ENCODE measurements at regions not wholly inside any gene's neighbourhood (a gene's known extent, or its start where the extent isn't known, plus 50 kb on each side); places are given as distances from the start of the nearest gene placed in this dataset.

GRCh38 chr5:159467666-159468065 lies 137.4 kb upstream of the IL12B start:
- TF ChIP-seq CTCF (IDR thresholded peaks at IDR 0.05) = no peak
- TF ChIP-seq POLR2A (IDR thresholded peaks at IDR 0.05) = no peak

All from gastroesophageal sphincter (tissue), 3 donors.